Osteocyte (in vitro differentiated cells): ENCODE measurements at regions not wholly inside any gene's neighbourhood (a gene's known extent, or its start where the extent isn't known, plus 50 kb on each side); places are given as distances from the start of the nearest gene placed in this dataset.

Source experiments
- DNase-seq: peaks from one replicate; pipeline ENCODE4 v3.0.0; 2021; ENCODE audit warnings: mixed read lengths; ENCODE audit not compliant: unreplicated experiment; ENCODE audit errors: extremely low spot score
- H3K27ac Mint-ChIP-seq: one replicate; pipeline ENCODE4 v1.8.0; 2021; ENCODE audit warnings: mild to moderate bottlenecking, mixed read lengths; ENCODE audit not compliant: unreplicated experiment
- H3K27me3 Mint-ChIP-seq: one replicate; pipeline ENCODE4 v1.8.0; 2021; ENCODE audit warnings: mixed read lengths; ENCODE audit not compliant: unreplicated experiment
- H3K36me3 Mint-ChIP-seq: one replicate; pipeline ENCODE4 v1.8.0; 2021; ENCODE audit warnings: mixed read lengths; ENCODE audit not compliant: unreplicated experiment
- H3K4me1 Mint-ChIP-seq: one replicate; pipeline ENCODE4 v1.8.0; 2021; ENCODE audit warnings: mixed read lengths; ENCODE audit not compliant: unreplicated experiment
- H3K4me3 Mint-ChIP-seq: one replicate; pipeline ENCODE4 v1.8.0; 2021; ENCODE audit warnings: mild to moderate bottlenecking, moderate library complexity, mixed read lengths; ENCODE audit not compliant: unreplicated experiment
- H3K9me3 Mint-ChIP-seq: one replicate; pipeline ENCODE4 v1.8.0; 2021; ENCODE audit warnings: mixed read lengths; ENCODE audit not compliant: unreplicated experiment
- TF ChIP-seq, protein P1 (sequence below): fragments of 200-600 bp; sonication (generic); IDR thresholded peaks from 2 replicates; pipeline ENCODE4 v1.5.0; 2021; ENCODE audit warnings: antibody characterized with exemption, mild to moderate bottlenecking, moderate library complexity

DNA sequence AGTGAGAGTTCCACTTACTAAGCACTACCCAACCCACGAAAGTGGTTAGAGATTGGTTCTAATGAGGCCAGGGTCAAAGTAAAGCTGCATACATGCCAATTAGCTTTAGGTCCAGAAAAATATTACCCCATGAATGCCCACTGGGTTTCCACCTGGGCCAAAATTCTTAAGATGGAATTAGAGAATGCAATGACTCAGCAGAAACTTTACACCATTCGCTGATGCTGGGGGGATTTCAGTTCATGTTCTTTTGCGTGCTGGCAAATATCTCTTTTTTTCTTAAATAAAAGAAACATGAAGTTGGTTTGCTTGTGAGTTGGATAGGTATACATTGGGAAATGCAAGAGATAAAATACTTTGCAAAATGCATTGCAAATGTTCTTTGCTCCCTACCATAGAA is 715.3 kb upstream of the MIR17HG start:
- H3K27me3 Mint-ChIP-seq = no peaks in the 10 kb centered on the region
- TF ChIP-seq, protein P1, sequence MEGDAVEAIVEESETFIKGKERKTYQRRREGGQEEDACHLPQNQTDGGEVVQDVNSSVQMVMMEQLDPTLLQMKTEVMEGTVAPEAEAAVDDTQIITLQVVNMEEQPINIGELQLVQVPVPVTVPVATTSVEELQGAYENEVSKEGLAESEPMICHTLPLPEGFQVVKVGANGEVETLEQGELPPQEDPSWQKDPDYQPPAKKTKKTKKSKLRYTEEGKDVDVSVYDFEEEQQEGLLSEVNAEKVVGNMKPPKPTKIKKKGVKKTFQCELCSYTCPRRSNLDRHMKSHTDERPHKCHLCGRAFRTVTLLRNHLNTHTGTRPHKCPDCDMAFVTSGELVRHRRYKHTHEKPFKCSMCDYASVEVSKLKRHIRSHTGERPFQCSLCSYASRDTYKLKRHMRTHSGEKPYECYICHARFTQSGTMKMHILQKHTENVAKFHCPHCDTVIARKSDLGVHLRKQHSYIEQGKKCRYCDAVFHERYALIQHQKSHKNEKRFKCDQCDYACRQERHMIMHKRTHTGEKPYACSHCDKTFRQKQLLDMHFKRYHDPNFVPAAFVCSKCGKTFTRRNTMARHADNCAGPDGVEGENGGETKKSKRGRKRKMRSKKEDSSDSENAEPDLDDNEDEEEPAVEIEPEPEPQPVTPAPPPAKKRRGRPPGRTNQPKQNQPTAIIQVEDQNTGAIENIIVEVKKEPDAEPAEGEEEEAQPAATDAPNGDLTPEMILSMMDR = no peak

DNA sequence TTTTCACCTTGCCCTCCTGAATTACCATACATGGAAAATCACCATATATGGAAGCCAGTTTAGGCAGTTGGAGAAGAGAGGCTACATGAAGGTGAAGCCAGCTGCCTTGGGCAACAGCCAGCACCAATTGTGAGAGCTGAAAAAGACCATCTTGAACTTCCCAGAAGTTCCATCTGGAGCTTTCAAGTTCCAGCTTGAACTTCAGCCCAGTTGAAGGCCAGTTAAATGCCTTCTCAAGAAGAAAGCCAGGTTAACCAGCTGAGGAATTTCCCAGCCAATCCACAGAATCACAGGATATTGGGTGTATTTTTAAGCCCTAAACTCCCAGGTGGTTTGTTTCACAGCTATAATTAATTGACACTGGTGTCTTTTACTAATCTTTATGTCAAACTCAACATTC is 713.6 kb upstream of the MIR17HG start:
- TF ChIP-seq, protein P1 = no peak
- no peak overlapping the region for H3K27ac Mint-ChIP-seq
- H3K9me3 Mint-ChIP-seq = peaks cover 5% of the 10 kb centered on the region
- DNase-seq = no peak
- no peaks in the 10 kb centered on the region for H3K27me3 Mint-ChIP-seq
- no peaks in the 10 kb centered on the region for H3K36me3 Mint-ChIP-seq
- H3K4me3 Mint-ChIP-seq = no peak overlapping the region
- peaks cover 16% of the 10 kb centered on the region for H3K4me1 Mint-ChIP-seq

More for the DNA sequence above, 715.3 kb upstream of the MIR17HG start:
- no peak overlapping the region for H3K4me3 Mint-ChIP-seq
- H3K4me1 Mint-ChIP-seq = peaks cover 23% of the 10 kb centered on the region
- peaks cover 5% of the 10 kb centered on the region for H3K9me3 Mint-ChIP-seq
- no peak overlapping the region for H3K27ac Mint-ChIP-seq
- no peak for DNase-seq
- H3K36me3 Mint-ChIP-seq = no peaks in the 10 kb centered on the region

DNA sequence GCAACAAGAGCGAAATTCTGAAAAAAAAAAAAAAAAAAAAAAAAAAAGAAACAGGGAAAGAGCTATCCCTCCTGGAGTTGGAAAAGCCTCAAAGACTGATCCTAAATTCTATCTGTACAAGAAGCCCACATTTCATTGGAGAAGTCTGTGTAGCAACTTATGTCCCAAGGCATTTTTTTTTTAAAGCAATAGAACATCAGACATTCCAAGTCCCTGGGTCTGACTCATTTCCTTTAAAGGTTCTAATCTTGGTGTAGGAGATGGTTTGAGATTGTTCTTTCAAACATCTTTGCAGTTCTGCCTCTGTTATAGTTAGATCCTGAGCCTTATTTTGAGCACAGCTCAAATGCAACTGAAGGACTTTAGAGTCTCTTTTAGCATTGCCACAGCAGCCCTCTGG is 706.5 kb upstream of the MIR17HG start:
- DNase-seq = no peak
- Mint-ChIP-seq H3K4me1 (peaks cover 7% of the 10 kb centered on the region), H3K4me3 (no peak overlapping the region), H3K27me3 (no peaks in the 10 kb centered on the region), H3K36me3 (no peaks in the 10 kb centered on the region), H3K9me3 (peaks cover 6% of the 10 kb centered on the region), H3K27ac (no peak overlapping the region)
- TF ChIP-seq, protein P1 = no peak

DNA sequence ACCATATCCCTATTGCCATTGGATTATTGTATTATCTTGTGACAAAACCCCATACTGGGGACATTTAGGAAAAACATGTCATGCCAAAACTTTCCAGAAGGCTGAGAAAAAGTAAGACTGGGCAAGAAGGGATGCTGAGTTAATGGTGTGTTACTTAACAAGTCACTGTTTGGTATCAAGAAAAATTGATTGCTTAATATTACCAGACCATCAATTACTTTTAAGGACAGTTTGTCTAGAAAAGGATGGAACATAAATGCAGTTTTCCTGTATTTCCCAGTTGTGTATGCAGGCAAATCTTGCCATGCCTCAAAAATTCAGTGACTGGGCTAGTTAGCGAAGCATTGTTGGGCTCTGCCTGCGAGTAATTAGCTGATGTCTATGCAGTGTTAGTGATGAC is 705.6 kb upstream of the MIR17HG start:
- no peak for DNase-seq
- TF ChIP-seq, protein P1 = no peak
- H3K27ac Mint-ChIP-seq = no peak overlapping the region
- H3K27me3 Mint-ChIP-seq = no peaks in the 10 kb centered on the region
- H3K36me3 Mint-ChIP-seq = no peaks in the 10 kb centered on the region
- H3K9me3 Mint-ChIP-seq = peaks cover 6% of the 10 kb centered on the region
- no peak overlapping the region for H3K4me3 Mint-ChIP-seq
- peaks cover 3% of the 10 kb centered on the region for H3K4me1 Mint-ChIP-seq

DNA sequence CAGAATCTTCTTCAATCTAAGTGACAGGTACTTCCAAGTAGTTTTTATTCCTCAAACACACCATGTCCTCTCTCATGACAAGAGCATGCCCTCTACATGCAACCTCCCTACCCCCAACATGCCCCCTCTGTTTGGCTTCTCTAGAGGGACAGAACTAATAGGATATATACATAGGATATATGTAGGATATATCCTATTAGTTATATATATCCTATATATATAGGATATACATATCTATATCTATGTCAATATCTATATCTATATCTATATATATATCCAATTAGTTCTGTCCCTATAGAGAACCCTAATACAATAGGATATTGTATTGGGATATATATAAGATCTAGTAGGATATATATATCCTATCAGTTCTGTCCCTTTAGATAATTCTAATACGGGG is 701.9 kb upstream of the MIR17HG start:
- Mint-ChIP-seq H3K36me3 (no peaks in the 10 kb centered on the region), H3K9me3 (peaks cover 6% of the 10 kb centered on the region), H3K4me3 (no peak overlapping the region), H3K27me3 (no peaks in the 10 kb centered on the region), H3K27ac (no peak overlapping the region), H3K4me1 (peaks cover 3% of the 10 kb centered on the region)
- DNase-seq = no peak
- TF ChIP-seq, protein P1 = no peak
